ENCODE measurements at regions not wholly inside any gene's neighbourhood (a gene's known extent, or its start where the extent isn't known, plus 50 kb on each side); places are given as distances from the start of the nearest gene placed in this dataset.

- Histone ChIP-seq H2AFZ (ENCODE audit: insufficient read depth, low read depth, low read length, poor library complexity, severe bottlenecking) (no peak overlapping the region), H3K79me2 (ENCODE audit: insufficient read depth, low read length) (no peaks in the 10 kb centered on the region), H3K9me3 (replicated peaks in 1 of 2; ENCODE audit: control insufficient read depth in 1 of 2, insufficient read depth in 1 of 2, low read length in 2 of 2) (no peaks in the 10 kb centered on the region), H3K27ac (ENCODE audit: low read depth in 1 of 2, low read length in 2 of 2) (no peak overlapping the region), H3K4me3 (replicated peaks in 1 of 3; ENCODE audit: low read depth in 2 of 3, low read length in 3 of 3) (no peak overlapping the region), H3K4me2 (replicated peaks; ENCODE audit: extremely low read depth, low read length, poor library complexity, severe bottlenecking) (no peak overlapping the region), H3K27me3 (ENCODE audit: control insufficient read depth in 2 of 2, insufficient read depth in 2 of 2, low read length in 2 of 2) (no peaks in the 10 kb centered on the region), H3K4me1 (ENCODE audit: control insufficient read depth in 1 of 2, insufficient read depth in 2 of 2, low read length in 2 of 2) (no peaks in the 10 kb centered on the region), H3K9ac (ENCODE audit: insufficient read depth, low read length, poor library complexity, severe bottlenecking) (no peak overlapping the region), H4K20me1 (ENCODE audit: insufficient read depth, low read length) (no peaks in the 10 kb centered on the region), H3K36me3 (replicated peaks in 1 of 2; ENCODE audit: control insufficient read depth in 1 of 2, insufficient read depth in 2 of 2, low read length in 2 of 2) (no peaks in the 10 kb centered on the region)
- no peaks in the 10 kb centered on the region for H3K36me3 Mint-ChIP-seq
- peaks cover 0 to 2% (median 0%) of the 10 kb centered on the region in 7 donors for H3K9me3 Mint-ChIP-seq
- H3K4me3 Mint-ChIP-seq = no peak overlapping the region
- H3K27ac Mint-ChIP-seq = no peak overlapping the region
- 79% methylated on average over 2 of the region's 4 CpGs for WGBS (ENCODE audit: insufficient coverage)
- no peaks in the 10 kb centered on the region for H3K4me1 Mint-ChIP-seq
- intact Hi-C loops (cut with micrococcal nuclease) = no loop called here
- no peaks in the 10 kb centered on the region for H3K27me3 Mint-ChIP-seq (ENCODE audit: low read depth in 3 of 3)
- no peak for DNase-seq
- no peak for TF ChIP-seq CTCF (IDR thresholded peaks at IDR 0.05)
These were observed 855.2 kb downstream of the MAT2B start for GRCh38 chr5:164360589-164360988.

- peaks cover 0 to 5% (median 0%) of the 10 kb centered on the region in 7 donors for H3K9me3 Mint-ChIP-seq
- no peaks in the 10 kb centered on the region for H3K4me1 ChIP-seq (ENCODE audit: control insufficient read depth in 1 of 2, insufficient read depth in 2 of 2, low read length in 2 of 2)
- H3K9ac ChIP-seq (ENCODE audit: insufficient read depth, low read length, poor library complexity, severe bottlenecking) = no peak overlapping the region
- no peaks in the 10 kb centered on the region for H3K4me1 Mint-ChIP-seq
- no peaks in the 10 kb centered on the region for H3K79me2 ChIP-seq (ENCODE audit: insufficient read depth, low read length)
- H3K27ac Mint-ChIP-seq = no peak overlapping the region
- no peak for TF ChIP-seq CTCF (IDR thresholded peaks at IDR 0.05)
- H3K4me3 Mint-ChIP-seq = no peak overlapping the region
- no peaks in the 10 kb centered on the region for H3K36me3 Mint-ChIP-seq
- no peaks in the 10 kb centered on the region for H3K36me3 ChIP-seq (replicated peaks in 1 of 2; ENCODE audit: control insufficient read depth in 1 of 2, insufficient read depth in 2 of 2, low read length in 2 of 2)
- no peak overlapping the region for H3K4me3 ChIP-seq (replicated peaks in 1 of 3; ENCODE audit: low read depth in 2 of 3, low read length in 3 of 3)
- 72% methylated on average over 2 of the region's 5 CpGs for WGBS (ENCODE audit: insufficient coverage)
- intact Hi-C loops (cut with micrococcal nuclease) = no loop called here
- no peak overlapping the region for H2AFZ ChIP-seq (ENCODE audit: insufficient read depth, low read depth, low read length, poor library complexity, severe bottlenecking)
- no peaks in the 10 kb centered on the region for H3K27me3 ChIP-seq (ENCODE audit: control insufficient read depth in 2 of 2, insufficient read depth in 2 of 2, low read length in 2 of 2)
- no peak overlapping the region for H3K27ac ChIP-seq (ENCODE audit: low read depth in 1 of 2, low read length in 2 of 2)
- H3K9me3 ChIP-seq (replicated peaks in 1 of 2; ENCODE audit: control insufficient read depth in 1 of 2, insufficient read depth in 1 of 2, low read length in 2 of 2) = no peaks in the 10 kb centered on the region
- DNase-seq = no peak
- no peaks in the 10 kb centered on the region for H4K20me1 ChIP-seq (ENCODE audit: insufficient read depth, low read length)
- H3K4me2 ChIP-seq (replicated peaks; ENCODE audit: extremely low read depth, low read length, poor library complexity, severe bottlenecking) = no peak overlapping the region
- no peaks in the 10 kb centered on the region for H3K27me3 Mint-ChIP-seq (ENCODE audit: low read depth in 3 of 3)
These were observed 856.6 kb downstream of the MAT2B start for GRCh38 chr5:164361986-164362385.

Data from CD14-positive monocyte (primary cell).